ENCODE measurements at regions not wholly inside any gene's neighbourhood (a gene's known extent, or its start where the extent isn't known, plus 50 kb on each side); places are given as distances from the start of the nearest gene placed in this dataset.

GRCh38 chr3:150067561-150067960 is 96.9 kb upstream of the PFN2 start:
- Histone ChIP-seq H3K27me3 (replicated peaks; ENCODE audit: insufficient read depth, low read length) (no peaks in the 10 kb centered on the region), H3K9ac (ENCODE audit: low read length) (no peak overlapping the region), H3F3A (ENCODE audit: insufficient read depth, low read length) (no peaks in the 10 kb centered on the region), H4K20me1 (ENCODE audit: insufficient read depth, low read length) (no peaks in the 10 kb centered on the region), H3K9me3 (replicated peaks; ENCODE audit: insufficient read depth, low read length) (no peaks in the 10 kb centered on the region), H2AFZ (ENCODE audit: low read length) (no peak overlapping the region), H3K27ac (ENCODE audit: low read length) (no peak overlapping the region), H3K9me2 (replicated peaks; ENCODE audit: insufficient read depth, low read length) (no peaks in the 10 kb centered on the region), H3K4me1 (ENCODE audit: low read length) (no peaks in the 10 kb centered on the region), H3K79me2 (ENCODE audit: low read length) (no peaks in the 10 kb centered on the region), H3K4me2 (ENCODE audit: low read depth, low read length) (no peak overlapping the region), H3K4me3 (ENCODE audit: low read length) (no peak overlapping the region), H3K36me3 (replicated peaks; ENCODE audit: insufficient read depth, low read length) (no peaks in the 10 kb centered on the region)
- no peak for DNase-seq
- TF ChIP-seq EZH2phosphoT487 (IDR thresholded peaks at IDR 0.05; ENCODE audit: low read length) = no peak
- no peak for TF ChIP-seq EZH2 (optimal IDR thresholded peaks at IDR 0.05; ENCODE audit: low read depth, low read length)
- TF ChIP-seq CTCF (IDR thresholded peaks at IDR 0.05; ENCODE audit: low read length) = no peak

GRCh38 chr3:150064971-150065370 is 94.3 kb upstream of the PFN2 start:
- no peak for DNase-seq
- H3K9me2 ChIP-seq (replicated peaks; ENCODE audit: insufficient read depth, low read length) = no peaks in the 10 kb centered on the region
- H3K9me3 ChIP-seq (replicated peaks; ENCODE audit: insufficient read depth, low read length) = no peaks in the 10 kb centered on the region
- H3K9ac ChIP-seq (ENCODE audit: low read length) = no peak overlapping the region
- no peaks in the 10 kb centered on the region for H3K79me2 ChIP-seq (ENCODE audit: low read length)
- no peaks in the 10 kb centered on the region for H3K4me1 ChIP-seq (ENCODE audit: low read length)
- no peaks in the 10 kb centered on the region for H3K36me3 ChIP-seq (replicated peaks; ENCODE audit: insufficient read depth, low read length)
- H3K27me3 ChIP-seq (replicated peaks; ENCODE audit: insufficient read depth, low read length) = no peaks in the 10 kb centered on the region
- no peak for TF ChIP-seq EZH2phosphoT487 (IDR thresholded peaks at IDR 0.05; ENCODE audit: low read length)
- no peak for TF ChIP-seq CTCF (IDR thresholded peaks at IDR 0.05; ENCODE audit: low read length)
- TF ChIP-seq EZH2 (optimal IDR thresholded peaks at IDR 0.05; ENCODE audit: low read depth, low read length) = no peak
- no peak overlapping the region for H3K4me2 ChIP-seq (ENCODE audit: low read depth, low read length)
- no peaks in the 10 kb centered on the region for H3F3A ChIP-seq (ENCODE audit: insufficient read depth, low read length)
- no peak overlapping the region for H2AFZ ChIP-seq (ENCODE audit: low read length)
- H4K20me1 ChIP-seq (ENCODE audit: insufficient read depth, low read length) = no peaks in the 10 kb centered on the region
- H3K27ac ChIP-seq (ENCODE audit: low read length) = no peak overlapping the region
- H3K4me3 ChIP-seq (ENCODE audit: low read length) = no peak overlapping the region

- Histone ChIP-seq H3F3A (ENCODE audit: insufficient read depth, low read length) (no peaks in the 10 kb centered on the region), H3K4me1 (ENCODE audit: low read length) (no peaks in the 10 kb centered on the region), H3K27ac (ENCODE audit: low read length) (no peak overlapping the region), H3K27me3 (replicated peaks; ENCODE audit: insufficient read depth, low read length) (no peaks in the 10 kb centered on the region), H3K9ac (ENCODE audit: low read length) (no peak overlapping the region), H3K9me3 (replicated peaks; ENCODE audit: insufficient read depth, low read length) (no peaks in the 10 kb centered on the region), H2AFZ (ENCODE audit: low read length) (no peak overlapping the region), H3K4me2 (ENCODE audit: low read depth, low read length) (no peak overlapping the region), H4K20me1 (ENCODE audit: insufficient read depth, low read length) (no peaks in the 10 kb centered on the region), H3K9me2 (replicated peaks; ENCODE audit: insufficient read depth, low read length) (no peaks in the 10 kb centered on the region), H3K79me2 (ENCODE audit: low read length) (no peaks in the 10 kb centered on the region), H3K4me3 (ENCODE audit: low read length) (no peak overlapping the region), H3K36me3 (replicated peaks; ENCODE audit: insufficient read depth, low read length) (no peaks in the 10 kb centered on the region)
- TF ChIP-seq CTCF (IDR thresholded peaks at IDR 0.05; ENCODE audit: low read length) (no peak), EZH2phosphoT487 (IDR thresholded peaks at IDR 0.05; ENCODE audit: low read length) (no peak), EZH2 (optimal IDR thresholded peaks at IDR 0.05; ENCODE audit: low read depth, low read length) (no peak)
- no peak for DNase-seq
These were observed 92.5 kb upstream of the PFN2 start for GRCh38 chr3:150063237-150063636.
